BE2C (cell line): ENCODE measurements at regions not wholly inside any gene's neighbourhood (a gene's known extent, or its start where the extent isn't known, plus 50 kb on each side); places are given as distances from the start of the nearest gene placed in this dataset.

Experiments used
- DNase-seq: peaks from one replicate; pipeline ENCODE4 v3.0.0-alpha.2; 2020
- H3K27me3 ChIP-seq: fragments of 250-450 bp; sonication (Bioruptor Pico); 2 replicates; pipeline ENCODE4 v1.5.1; 2020; ENCODE audit warnings: mild to moderate bottlenecking
- H3K36me3 ChIP-seq: fragments of 250-450 bp; sonication (Bioruptor Pico); 2 replicates; pipeline ENCODE4 v1.5.1; 2020; ENCODE audit warnings: mild to moderate bottlenecking
- H3K4me1 ChIP-seq: fragments of 250-450 bp; sonication (Bioruptor Pico); 2 replicates; pipeline ENCODE4 v1.5.1; 2020
- H3K4me3 ChIP-seq: 2 replicates; pipeline ENCODE4 v1.5.1; 2011; ENCODE audit warnings: low read depth, low read length
- H3K9me3 ChIP-seq: fragments of 250-450 bp; sonication (Bioruptor Pico); 2 replicates; pipeline ENCODE4 v1.5.1; 2020
- CTCF ChIP-seq: IDR thresholded peaks from 2 replicates; pipeline ENCODE4 v1.5.1; 2012; ENCODE audit warnings: mild to moderate bottlenecking, low read depth, low read length

GRCh38 chr20:39876976-39877635 is 811.9 kb downstream of the MAFB start:
- Histone ChIP-seq H3K27me3 (no peaks in the 10 kb centered on the region), H3K4me1 (no peaks in the 10 kb centered on the region), H3K4me3 (no peak overlapping the region), H3K9me3 (no peaks in the 10 kb centered on the region), H3K36me3 (no peaks in the 10 kb centered on the region)
- no peak for DNase-seq
- TF ChIP-seq CTCF: no peak

- no peak overlapping the region for H3K4me3 ChIP-seq
- no peak for DNase-seq
- no peak for TF ChIP-seq CTCF
- H3K36me3 ChIP-seq: no peaks in the 10 kb centered on the region
- H3K27me3 ChIP-seq: no peaks in the 10 kb centered on the region
- H3K4me1 ChIP-seq: no peaks in the 10 kb centered on the region
- H3K9me3 ChIP-seq: no peaks in the 10 kb centered on the region
Observed at GRCh38 chr20:39875492-39876110, 813.4 kb downstream of the MAFB start.

- 0 out of 2 replicates have a peak overlapping the region, but pooled peaks have one; percentile 10 for H3K4me3 ChIP-seq
Observed at GRCh38 chr20:39874049-39874893, 814.8 kb downstream of the MAFB start.

GRCh38 chr20:39873286-39873685 is 815.8 kb downstream of the MAFB start:
- no peaks in the 10 kb centered on the region for H3K4me1 ChIP-seq
- no peak for TF ChIP-seq CTCF
- no peaks in the 10 kb centered on the region for H3K36me3 ChIP-seq
- DNase-seq: no peak
- H3K4me3 ChIP-seq: no peak overlapping the region
- no peaks in the 10 kb centered on the region for H3K9me3 ChIP-seq
- no peaks in the 10 kb centered on the region for H3K27me3 ChIP-seq

More at GRCh38 chr20:39874049-39874893, 814.8 kb downstream of the MAFB start:
- peak; percentile 87 for DNase-seq
- Histone ChIP-seq H3K9me3 (no peaks in the 10 kb centered on the region), H3K4me1 (no peaks in the 10 kb centered on the region), H3K27me3 (no peaks in the 10 kb centered on the region), H3K36me3 (no peaks in the 10 kb centered on the region)
- peak; percentile 93 for TF ChIP-seq CTCF

- Histone ChIP-seq H3K27me3 (no peaks in the 10 kb centered on the region), H3K4me3 (no peak overlapping the region), H3K36me3 (no peaks in the 10 kb centered on the region), H3K9me3 (no peaks in the 10 kb centered on the region), H3K4me1 (no peaks in the 10 kb centered on the region)
- no peak for TF ChIP-seq CTCF
- no peak for DNase-seq
Observed at GRCh38 chr20:39871013-39871412, 818.0 kb downstream of the MAFB start.
